IPS DF 6.9 (cell line): ENCODE measurements at regions not wholly inside any gene's neighbourhood (a gene's known extent, or its start where the extent isn't known, plus 50 kb on each side); places are given as distances from the start of the nearest gene placed in this dataset.
"Not testable (repeated sequence)": the region's sequence is repeated elsewhere in the genome, so short reads cannot be mapped to it uniquely, and the experiment has no call there.

ENCODE experiments used
- DNase-seq: peaks from one replicate; pipeline ENCODE4 v3.0.0-alpha.2; 2013; ENCODE audit warnings: low read depth, low spot score
- H3K27ac ChIP-seq: one replicate; pipeline ENCODE4 v1.5.1; 2013; ENCODE audit warnings: low read length, control low read depth
- H3K27me3 ChIP-seq: 2 replicates; pipeline ENCODE4 v1.6.1; 2013; ENCODE audit warnings: mild to moderate bottlenecking, low read length; ENCODE audit not compliant: control insufficient read depth, insufficient read depth
- H3K36me3 ChIP-seq: 2 replicates; pipeline ENCODE4 v1.6.1; 2013; ENCODE audit warnings: low read length; ENCODE audit not compliant: control insufficient read depth, insufficient read depth
- H3K4me1 ChIP-seq: 2 replicates; pipeline ENCODE4 v1.6.1; 2013; ENCODE audit warnings: low read length; ENCODE audit not compliant: control insufficient read depth, insufficient read depth
- H3K4me3 ChIP-seq: 2 replicates; pipeline ENCODE4 v1.5.1; 2013; ENCODE audit warnings: mild to moderate bottlenecking, low read length
- H3K9me3 ChIP-seq: 2 replicates; pipeline ENCODE4 v1.6.1; 2013; ENCODE audit warnings: low read length, inconsistent platforms; ENCODE audit not compliant: control insufficient read depth, insufficient read depth
- WGBS: extraction: QIAGEN DNeasy Blood & Tissue Kit; methylation state at CpG from one replicate; pipeline ENCODE4 v1.1.7; 2013; ENCODE audit warnings: mixed read lengths, missing lambda C conversion rate; ENCODE audit not compliant: insufficient read length, insufficient coverage; 5-methylcytosine and 5-hydroxymethylcytosine counted together

GRCh38 chr14:66025779-66026178 is 460.4 kb upstream of the CCDC196 start:
- Histone ChIP-seq H3K27me3 (no peaks in the 10 kb centered on the region), H3K4me3 (no peak overlapping the region), H3K9me3 (no peaks in the 10 kb centered on the region), H3K4me1 (no peaks in the 10 kb centered on the region), H3K36me3 (no peaks in the 10 kb centered on the region), H3K27ac (no peak overlapping the region)
- no peak for DNase-seq
- WGBS = no CpG with 5 or more reads among the region's 5 CpGs

DNA sequence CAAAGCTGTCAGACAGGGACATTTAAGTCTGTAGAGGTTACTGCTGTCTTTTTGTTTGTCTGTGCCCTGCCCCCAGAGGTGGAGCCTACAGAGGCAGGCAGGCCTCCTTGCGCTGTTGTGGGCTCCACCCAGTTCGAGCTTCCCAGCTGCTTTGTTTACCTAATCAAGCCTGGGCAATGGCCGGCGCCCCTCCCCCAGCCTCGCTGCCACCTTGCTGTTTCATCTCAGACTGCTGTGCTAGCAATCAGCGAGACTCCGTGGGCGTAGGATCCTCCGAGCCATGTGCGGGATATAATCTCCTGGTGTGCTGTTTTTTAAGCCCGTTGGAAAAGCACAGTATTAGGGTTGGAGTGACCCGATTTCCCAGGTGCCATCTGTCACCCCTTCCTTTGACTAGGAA is 454.2 kb upstream of the CCDC196 start:
- WGBS = no CpG with 5 or more reads among the region's 12 CpGs
- H3K27ac ChIP-seq, H3K9me3 ChIP-seq, H3K4me1 ChIP-seq, H3K36me3 ChIP-seq, H3K27me3 ChIP-seq, H3K4me3 ChIP-seq, DNase-seq: not testable (repeated sequence)

DNA sequence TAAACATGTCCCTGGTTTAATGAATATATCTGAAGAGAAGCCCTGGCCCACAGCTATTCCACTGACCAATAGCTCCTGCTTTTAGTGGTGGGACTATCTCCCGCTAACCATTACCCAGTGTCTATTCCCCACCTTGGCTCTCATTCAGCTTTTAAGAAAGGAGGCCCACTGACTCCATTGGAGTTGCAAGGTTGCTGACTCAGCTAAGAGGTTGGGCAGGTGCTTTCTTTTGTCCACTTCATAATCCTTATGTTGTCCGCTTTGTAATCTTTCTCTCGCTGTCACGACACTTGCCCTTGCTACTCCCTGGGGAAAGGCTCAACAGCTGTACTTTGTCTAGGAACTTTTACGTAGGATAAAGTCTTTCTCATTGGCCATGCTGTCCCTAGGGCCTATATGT is 453.4 kb upstream of the CCDC196 start:
- DNase-seq = no peak
- whole genome bisulfite sequencing = no CpG with 5 or more reads among the region's 5 CpGs
- H3K4me3 ChIP-seq = no peak overlapping the region
- no peaks in the 10 kb centered on the region for H3K27me3 ChIP-seq
- H3K9me3 ChIP-seq = peaks cover 2% of the 10 kb centered on the region; the same call in 1 of the 2 replicates
- no peaks in the 10 kb centered on the region for H3K36me3 ChIP-seq
- H3K27ac ChIP-seq = no peak overlapping the region
- no peaks in the 10 kb centered on the region for H3K4me1 ChIP-seq

GRCh38 chr14:66036547-66036946 is 449.6 kb upstream of the CCDC196 start:
- H3K4me3 ChIP-seq = no peak overlapping the region
- peaks cover 2% of the 10 kb centered on the region; the same call in 1 of the 2 replicates for H3K9me3 ChIP-seq
- H3K4me1 ChIP-seq = no peaks in the 10 kb centered on the region
- H3K27ac ChIP-seq = no peak overlapping the region
- WGBS = no CpG with 5 or more reads among the region's 2 CpGs
- H3K27me3 ChIP-seq = no peaks in the 10 kb centered on the region
- no peak for DNase-seq
- no peaks in the 10 kb centered on the region for H3K36me3 ChIP-seq

DNA sequence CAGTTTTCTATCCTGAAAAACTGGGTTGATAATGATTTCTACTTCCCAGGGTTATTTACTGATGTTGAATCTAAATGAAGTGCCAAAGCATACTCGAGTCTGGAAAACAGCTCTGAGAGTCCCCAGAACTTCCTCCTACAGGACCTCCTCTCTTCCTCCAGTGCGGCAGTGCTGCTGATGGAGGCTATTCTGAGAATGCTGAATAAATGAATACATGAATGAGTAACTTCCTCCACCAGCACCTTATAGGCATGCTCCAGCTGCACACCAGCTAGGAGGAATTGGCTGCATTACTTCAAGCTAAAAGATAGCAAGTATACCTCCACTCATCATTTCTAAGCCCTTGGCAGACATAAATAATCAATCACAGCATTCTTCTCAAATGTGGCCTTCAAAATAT is 448.8 kb upstream of the CCDC196 start:
- DNase-seq = no peak
- Histone ChIP-seq H3K27me3 (no peaks in the 10 kb centered on the region), H3K9me3 (0 out of 2 replicates have a peak, but pooled peaks cover 2% of the 10 kb centered on the region), H3K36me3 (no peaks in the 10 kb centered on the region), H3K27ac (no peak overlapping the region), H3K4me3 (no peak overlapping the region), H3K4me1 (no peaks in the 10 kb centered on the region)
- WGBS = no CpG with 5 or more reads among the region's 2 CpGs

DNA sequence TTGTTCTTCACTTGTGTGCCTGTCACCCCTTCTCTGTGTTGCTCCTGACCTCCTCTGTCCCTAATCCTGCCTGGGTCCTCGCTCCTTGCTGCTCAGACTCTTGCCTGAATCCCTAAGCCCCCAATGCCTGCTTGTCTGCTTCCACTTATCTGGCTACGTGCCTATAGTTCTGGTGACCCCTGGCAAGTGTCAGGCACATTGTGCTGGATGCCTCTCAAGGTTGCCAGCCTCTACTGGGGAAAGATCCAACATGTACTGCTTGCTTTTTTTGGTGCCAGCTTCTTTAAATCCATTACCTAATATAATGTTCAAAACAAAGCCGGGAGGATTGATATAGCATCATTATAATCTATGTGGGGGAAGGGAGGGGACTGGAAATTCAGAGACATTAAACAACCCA is 448.0 kb upstream of the CCDC196 start:
- DNase-seq = no peak
- Histone ChIP-seq H3K27me3 (no peaks in the 10 kb centered on the region), H3K9me3 (0 out of 2 replicates have a peak, but pooled peaks cover 2% of the 10 kb centered on the region), H3K27ac (no peak overlapping the region), H3K4me3 (no peak overlapping the region), H3K36me3 (no peaks in the 10 kb centered on the region), H3K4me1 (no peaks in the 10 kb centered on the region)
- no CpG with 5 or more reads among the region's 3 CpGs for WGBS

GRCh38 chr14:66038618-66039017 is 447.6 kb upstream of the CCDC196 start:
- Histone ChIP-seq H3K27me3 (no peaks in the 10 kb centered on the region), H3K27ac (no peak overlapping the region), H3K9me3 (0 out of 2 replicates have a peak, but pooled peaks cover 2% of the 10 kb centered on the region), H3K36me3 (no peaks in the 10 kb centered on the region), H3K4me1 (no peaks in the 10 kb centered on the region), H3K4me3 (no peak overlapping the region)
- WGBS = no CpG with 5 or more reads among the region's 1 CpG
- no peak for DNase-seq

GRCh38 chr14:66039495-66039894 is 446.7 kb upstream of the CCDC196 start:
- Histone ChIP-seq H3K4me1 (no peaks in the 10 kb centered on the region), H3K4me3 (no peak overlapping the region), H3K36me3 (no peaks in the 10 kb centered on the region), H3K9me3 (no peaks in the 10 kb centered on the region), H3K27ac (no peak overlapping the region), H3K27me3 (no peaks in the 10 kb centered on the region)
- DNase-seq = no peak

- no CpG with 5 or more reads among the region's 6 CpGs for WGBS
- Histone ChIP-seq H3K27ac (no peak overlapping the region), H3K9me3 (no peaks in the 10 kb centered on the region), H3K4me3 (no peak overlapping the region), H3K36me3 (no peaks in the 10 kb centered on the region), H3K4me1 (no peaks in the 10 kb centered on the region), H3K27me3 (no peaks in the 10 kb centered on the region)
- no peak for DNase-seq
Measured at GRCh38 chr14:66041582-66041981, 444.6 kb upstream of the CCDC196 start.

DNA sequence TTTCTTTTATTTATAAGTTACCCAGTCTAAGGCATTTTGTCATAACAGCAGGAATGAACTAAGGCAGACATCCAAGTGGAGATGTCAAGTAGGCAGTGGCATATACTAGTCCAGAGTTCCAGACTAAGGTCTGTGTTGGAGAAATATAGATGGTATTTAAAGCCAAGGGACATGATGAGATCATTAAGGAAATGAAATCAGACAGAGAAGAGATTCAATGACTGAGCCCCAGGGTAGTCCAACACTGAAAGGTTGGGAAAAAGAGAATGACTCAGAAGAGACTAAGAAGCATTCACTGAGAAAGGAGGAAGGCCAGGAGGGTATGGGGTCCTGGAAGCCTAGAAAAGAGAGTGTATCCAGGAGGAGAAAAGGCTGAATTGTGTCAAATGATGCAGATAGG is 442.2 kb upstream of the CCDC196 start:
- Histone ChIP-seq H3K27me3 (no peaks in the 10 kb centered on the region), H3K4me3 (no peak overlapping the region), H3K27ac (no peak overlapping the region), H3K9me3 (no peaks in the 10 kb centered on the region), H3K4me1 (no peaks in the 10 kb centered on the region), H3K36me3 (no peaks in the 10 kb centered on the region)
- no peak for DNase-seq

DNA sequence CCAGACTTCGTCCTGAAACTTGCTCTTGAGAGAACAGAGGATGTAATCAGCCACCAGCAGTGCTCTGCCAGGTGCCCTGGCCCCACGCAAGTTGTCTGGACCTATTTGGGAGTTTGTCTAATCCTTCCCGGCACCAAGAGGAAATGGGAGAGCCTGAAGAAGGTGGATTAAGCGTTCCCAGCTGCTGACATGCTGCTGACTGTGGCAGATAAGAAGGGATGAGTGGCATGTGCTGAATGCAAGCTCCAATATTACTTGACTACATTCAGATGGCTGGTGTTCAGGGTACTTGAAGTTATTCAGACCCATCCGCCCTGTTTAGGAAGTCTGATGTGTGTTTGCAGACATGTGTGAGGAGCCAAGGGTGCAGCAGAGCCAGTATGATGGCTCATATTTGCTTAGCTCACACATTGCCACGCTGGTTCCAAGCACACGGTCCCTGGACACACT is 440.6 kb upstream of the CCDC196 start:
- WGBS = no CpG with 5 or more reads among the region's 7 CpGs
- H3K4me1 ChIP-seq = no peaks in the 10 kb centered on the region
- H3K4me3 ChIP-seq = no peak overlapping the region
- H3K27me3 ChIP-seq = no peaks in the 10 kb centered on the region
- no peak for DNase-seq
- no peaks in the 10 kb centered on the region for H3K9me3 ChIP-seq
- no peaks in the 10 kb centered on the region for H3K36me3 ChIP-seq
- H3K27ac ChIP-seq = no peak overlapping the region
